CD4-positive, alpha-beta T cell treated with Interferon alpha-2 for 1 hour (primary cell): ENCODE measurements at regions not wholly inside any gene's neighbourhood (a gene's known extent, or its start where the extent isn't known, plus 50 kb on each side); places are given as distances from the start of the nearest gene placed in this dataset.

Source experiments
- DNase-seq, 2 donors: peaks; one replicate each; pipeline ENCODE4 v3.0.0-alpha.2; 2020 to 2022

DNA sequence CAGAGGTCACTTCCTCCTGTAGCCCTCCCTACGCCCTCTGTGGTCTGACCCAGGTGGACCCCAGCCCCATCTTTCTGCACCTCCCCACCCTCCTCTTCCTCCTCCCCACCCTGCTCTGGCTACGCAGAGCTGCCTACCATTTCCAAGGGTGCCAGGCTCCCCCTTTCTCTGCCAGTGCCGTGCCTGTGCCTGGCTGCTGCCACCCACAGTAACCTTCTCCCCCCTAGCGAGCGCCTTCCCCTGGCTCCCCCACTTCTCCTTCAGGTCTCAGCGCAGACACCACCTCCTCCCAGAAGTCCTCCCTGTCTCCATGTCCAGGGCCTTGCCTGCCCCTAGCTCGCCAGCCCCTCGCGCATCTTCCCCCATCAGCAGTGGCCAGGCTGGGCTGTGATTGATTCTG, 471.5 kb downstream of the PTPRU start:
- no peak for DNase-seq

DNA sequence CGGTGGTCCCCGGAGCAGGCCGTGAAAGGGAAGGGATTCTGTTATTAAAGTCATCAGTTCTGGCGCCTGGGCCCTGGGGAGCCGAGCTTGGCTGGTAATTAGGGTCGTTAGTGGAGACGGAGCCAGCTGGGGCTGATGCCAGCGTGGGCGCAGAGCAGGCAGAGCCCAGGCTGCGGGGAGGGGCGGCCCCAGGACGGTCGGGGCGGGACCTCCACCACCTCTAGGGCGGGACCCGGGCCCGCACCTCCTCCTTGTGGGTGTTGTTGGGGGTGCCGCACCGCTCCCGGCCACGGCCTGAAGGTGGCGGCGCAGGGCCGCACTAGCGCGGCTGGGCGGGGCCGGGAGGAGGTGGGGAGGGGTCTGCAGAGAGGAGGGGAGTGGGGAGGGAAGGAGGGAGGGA, 470.6 kb downstream of the PTPRU start:
- peak in 1 of 2 donors; percentile 6 for DNase-seq

DNA sequence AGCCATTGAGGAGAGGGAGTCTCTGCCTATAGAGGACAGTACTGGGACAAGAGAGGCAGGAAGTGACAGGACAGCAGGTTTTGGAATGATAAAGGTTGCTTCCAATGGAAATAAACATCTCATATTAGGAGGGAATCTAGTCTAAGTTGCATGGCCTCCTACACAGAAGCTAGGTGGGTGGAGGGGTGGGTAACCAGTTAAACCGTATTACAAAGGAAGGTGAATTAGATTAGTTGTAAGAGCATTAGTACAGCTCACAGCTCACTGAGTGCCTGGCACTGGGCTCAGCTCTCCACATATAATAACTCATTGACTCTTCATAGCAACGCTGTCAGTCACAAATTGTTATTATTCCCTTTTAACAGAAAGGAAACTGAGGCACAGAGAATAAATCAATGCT, 468.1 kb downstream of the PTPRU start:
- DNase-seq: no peak

DNA sequence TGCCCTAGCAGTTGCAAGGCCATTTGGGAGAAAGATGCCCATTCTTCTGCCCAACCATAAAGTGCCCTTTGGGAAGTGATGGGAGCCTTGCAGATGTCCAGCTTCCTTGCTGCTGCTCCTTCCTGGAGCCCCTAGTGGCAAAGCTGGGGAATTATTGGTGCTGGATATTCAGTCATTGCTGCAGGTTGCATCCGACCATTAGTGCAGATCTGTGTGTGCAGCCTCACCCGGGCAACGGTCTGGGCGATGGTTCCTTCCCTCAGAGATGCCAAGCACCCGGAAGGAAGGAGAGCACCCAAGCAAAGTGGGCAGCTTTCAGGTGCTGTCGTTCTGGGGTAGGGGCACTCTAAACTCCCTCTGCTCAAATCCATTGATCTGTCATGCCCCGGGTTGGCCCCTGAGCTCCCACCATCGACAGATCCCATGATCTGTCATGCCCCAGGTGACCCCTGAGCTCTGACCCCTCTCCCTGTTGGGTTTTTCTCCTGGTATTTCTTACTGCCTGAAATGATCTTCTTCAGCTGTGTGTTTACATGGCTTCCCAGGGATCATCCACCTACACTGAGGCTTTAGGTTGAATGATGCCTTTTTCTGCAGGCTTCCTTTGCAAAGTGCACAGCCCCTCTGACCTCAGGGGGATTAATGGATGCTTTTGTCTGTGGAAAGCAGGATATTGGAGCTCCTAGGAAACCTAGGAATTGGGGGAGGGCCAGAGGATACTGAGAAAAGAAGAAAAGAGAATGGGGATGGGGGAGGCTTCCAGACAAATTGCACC, 467.5 kb downstream of the PTPRU start:
- no peak for DNase-seq

DNA sequence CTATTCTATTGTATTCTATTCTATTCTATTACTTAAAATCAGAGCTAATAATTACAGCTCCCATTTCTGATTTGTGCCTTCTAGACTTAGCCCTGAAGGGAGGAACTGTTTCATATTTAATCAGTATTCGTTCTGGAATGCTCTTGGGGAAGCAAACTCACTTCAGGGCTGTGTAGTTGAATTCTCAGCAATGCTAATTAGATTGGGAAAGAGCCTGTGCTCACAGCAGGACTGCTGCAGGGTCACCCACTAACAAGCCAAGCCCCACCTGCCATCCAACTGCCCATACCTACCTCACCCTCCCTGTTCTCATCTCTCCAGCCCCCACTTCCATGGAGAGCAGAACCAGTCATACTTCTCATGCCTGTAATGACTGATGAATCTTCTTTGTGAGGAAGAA, 464.2 kb downstream of the PTPRU start:
- DNase-seq: no peak

DNA sequence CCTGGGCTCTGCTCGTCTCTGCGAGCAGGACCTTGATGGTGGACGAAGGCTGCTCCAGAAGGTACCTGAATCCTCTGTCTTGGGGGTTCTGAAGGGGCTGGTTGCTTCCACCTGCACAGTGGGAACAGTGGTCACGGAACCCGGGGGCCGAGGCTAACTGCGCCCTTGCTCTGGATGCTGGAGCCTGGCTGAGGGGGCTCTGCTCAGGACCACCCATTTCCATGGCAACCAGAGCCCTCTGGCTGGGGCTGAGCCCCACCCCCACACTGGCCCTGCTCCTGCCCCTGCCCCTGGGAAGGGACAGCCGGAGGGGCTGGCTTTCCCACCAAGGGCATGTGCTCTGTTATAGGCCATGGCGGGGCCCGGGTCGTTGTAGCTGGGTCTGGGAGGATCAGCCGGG, 462.3 kb downstream of the PTPRU start:
- no peak for DNase-seq

DNA sequence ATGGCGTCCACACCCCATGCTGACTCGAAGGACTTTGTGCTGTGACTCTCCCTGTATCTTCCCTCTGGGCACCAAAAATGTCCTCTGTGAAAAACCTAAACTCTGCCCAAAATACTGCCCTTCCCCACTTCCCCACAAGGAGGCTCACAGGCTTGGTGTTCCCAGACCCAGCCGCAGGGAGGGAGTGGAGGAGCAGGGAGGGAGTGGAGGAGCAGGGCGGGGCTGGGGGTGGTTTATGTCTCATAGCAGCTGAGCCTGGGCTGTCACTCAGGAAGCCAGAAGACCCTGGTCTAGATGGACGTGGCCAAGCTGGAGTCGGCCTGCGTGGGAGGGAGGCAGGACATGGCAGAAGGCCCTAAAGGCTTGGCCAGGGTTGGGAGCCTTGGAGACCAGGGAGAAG, 461.7 kb downstream of the PTPRU start:
- DNase-seq: no peak

DNA sequence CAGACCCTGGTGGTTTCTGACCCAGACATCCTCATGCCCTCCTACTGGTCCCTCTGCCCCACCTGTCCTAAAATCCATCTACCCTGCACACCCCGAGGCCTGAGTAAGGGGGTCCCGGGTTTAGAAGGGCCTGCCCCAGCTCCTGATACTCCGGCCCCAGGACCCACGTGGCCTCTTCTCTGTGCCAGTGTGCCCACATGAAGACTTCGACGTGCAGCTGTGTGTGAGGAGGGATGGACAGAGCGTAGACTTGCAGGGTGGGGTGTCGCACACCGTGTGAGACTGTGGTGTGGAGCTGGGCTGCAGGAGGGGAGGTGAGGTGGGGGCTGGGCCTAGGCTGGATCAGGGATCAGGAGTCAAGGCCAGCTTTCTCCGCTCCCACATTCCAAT, 461.1 kb downstream of the PTPRU start:
- DNase-seq: no peak

DNA sequence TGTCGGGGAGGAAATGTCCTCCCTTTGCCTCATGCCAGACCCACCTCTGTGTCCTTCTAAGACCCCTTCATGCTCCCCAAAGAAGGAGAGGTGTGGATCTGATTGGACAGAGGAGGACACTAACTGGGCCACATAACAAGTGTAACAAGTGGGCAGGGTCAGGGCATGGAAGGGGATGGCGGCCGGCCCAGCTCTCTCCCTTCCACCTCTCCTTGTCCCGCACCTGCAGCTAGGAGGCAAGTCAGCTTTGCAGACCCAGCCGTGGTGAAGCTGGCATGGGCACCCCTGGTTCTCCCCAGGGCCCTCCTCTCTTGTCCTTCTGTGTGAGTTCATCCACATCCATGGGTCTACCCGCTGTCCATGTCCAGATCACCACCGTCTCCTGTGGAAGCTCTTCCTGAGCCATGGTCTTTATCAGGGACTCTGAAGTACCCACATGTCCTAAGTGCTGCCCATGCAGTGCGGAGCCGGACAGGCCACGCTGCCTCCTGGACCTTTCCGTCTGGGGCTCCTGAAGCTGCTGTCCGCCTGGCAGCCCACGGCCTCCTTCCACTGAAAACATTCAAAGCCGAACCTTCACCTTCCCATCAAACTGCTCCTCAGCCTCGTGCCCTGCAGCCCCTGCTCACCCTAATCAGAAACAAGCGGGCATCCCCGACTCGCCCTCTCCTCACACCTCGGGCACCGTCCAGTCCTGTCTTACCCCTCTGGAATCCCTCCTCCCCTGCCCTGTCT, 460.5 kb downstream of the PTPRU start:
- DNase-seq: no peak

DNA sequence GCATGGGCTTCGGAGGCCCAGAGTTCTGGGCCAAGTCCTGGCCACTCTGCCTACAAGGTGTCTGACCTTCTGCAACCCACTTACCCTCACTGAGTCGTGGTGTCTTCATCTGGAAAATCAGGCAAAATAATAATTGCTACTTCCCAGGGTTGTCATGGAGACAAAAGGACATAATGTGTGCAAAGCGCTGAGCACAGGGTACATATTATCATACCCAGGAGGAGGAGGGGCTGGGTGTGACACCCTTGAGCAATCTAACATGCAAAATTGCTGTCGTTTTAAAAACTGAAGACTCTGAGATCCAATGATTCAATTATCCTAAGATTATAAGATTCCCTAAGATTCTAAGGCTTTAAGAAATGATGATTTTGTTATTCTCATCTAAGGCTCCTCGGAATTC, 459.5 kb downstream of the PTPRU start:
- no peak for DNase-seq

DNA sequence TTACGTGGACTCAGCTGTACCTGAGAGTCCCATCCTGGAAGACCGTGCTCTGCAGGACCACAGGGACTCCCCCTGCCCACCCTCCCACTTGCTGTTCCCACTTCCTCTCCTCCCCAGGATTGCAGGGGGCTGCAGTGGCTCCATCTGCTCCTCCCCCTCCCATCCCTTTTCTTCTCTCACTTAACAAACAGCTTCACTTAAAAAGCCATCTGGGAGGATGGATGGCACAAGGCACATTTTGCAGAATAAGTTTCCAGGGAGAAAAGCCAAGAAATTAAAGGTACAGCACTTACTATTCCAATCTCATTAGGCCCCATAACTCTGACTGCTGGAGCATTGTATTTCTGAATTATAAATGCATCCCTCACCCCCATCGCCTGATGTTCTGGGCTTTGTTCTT, 458.7 kb downstream of the PTPRU start:
- no peak for DNase-seq

DNA sequence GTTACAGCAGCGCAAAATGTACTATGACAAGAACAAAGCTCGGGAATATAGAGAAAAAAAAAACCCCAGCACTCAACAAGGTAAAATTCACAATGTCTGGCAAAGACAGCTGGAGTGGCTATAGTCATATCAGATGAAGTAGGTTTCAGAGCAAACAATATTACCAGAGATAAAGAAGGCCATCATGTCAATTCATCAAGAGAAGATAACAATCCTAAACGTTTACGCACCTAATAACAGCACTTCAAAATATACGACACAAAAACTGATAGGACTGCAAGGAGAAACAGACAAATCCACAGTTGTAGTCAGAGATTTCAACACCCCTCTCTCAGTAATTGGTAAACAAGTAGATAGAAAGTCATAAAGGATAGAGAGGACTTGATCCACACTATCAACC, 455.2 kb downstream of the PTPRU start:
- no peak for DNase-seq

DNA sequence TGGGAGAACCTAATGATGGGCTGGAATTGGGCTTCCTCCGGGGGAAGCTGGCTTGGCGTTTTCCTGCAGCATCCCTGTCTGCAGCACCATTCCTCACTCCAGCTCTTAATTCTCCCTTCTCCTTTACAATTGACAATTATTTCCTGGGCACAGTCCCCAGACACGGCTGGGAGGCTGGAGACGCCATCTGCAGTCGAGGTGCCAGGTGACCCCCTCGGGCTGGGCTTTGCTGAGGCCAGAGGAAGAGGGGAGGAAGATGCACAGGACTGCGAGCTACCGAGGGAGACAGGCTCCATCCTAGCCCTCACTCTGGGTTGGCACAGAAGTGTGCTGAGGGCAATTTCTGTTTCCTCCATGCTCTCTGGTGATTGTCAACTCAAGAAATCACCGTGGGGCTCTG, 453.8 kb downstream of the PTPRU start:
- DNase-seq: no peak

DNA sequence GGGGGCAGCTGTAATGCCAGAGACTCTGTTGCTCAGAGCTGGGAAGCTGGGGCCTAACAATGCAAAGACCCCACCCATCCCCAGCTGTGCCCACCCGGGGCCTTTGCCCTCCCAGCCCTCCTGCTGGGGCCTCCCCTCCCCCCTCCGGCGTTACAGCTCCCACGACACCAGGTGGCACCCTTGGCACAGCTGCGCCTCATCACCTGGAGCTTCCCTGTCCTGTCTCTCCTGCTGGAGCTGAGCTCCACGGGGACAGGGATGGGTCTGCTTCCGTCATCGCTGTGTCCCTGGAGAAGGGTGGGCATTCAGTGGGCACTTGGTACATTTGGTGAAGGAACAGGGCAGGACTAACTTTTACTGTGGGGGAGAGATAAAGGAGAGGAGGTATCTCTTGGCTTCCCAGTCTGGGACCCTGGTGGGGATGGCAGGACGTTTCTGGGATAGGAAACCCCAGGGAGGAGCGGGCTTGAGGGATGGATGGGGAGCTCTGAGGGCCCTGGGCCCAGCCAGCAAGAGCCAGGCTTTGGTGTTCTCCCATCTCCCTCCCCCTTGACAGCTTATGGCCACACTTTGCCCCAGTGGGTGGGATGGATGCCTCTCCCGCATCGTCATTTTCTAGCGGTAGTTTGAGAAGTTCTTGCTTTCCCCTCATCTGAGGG, 453.2 kb downstream of the PTPRU start:
- no peak for DNase-seq

DNA sequence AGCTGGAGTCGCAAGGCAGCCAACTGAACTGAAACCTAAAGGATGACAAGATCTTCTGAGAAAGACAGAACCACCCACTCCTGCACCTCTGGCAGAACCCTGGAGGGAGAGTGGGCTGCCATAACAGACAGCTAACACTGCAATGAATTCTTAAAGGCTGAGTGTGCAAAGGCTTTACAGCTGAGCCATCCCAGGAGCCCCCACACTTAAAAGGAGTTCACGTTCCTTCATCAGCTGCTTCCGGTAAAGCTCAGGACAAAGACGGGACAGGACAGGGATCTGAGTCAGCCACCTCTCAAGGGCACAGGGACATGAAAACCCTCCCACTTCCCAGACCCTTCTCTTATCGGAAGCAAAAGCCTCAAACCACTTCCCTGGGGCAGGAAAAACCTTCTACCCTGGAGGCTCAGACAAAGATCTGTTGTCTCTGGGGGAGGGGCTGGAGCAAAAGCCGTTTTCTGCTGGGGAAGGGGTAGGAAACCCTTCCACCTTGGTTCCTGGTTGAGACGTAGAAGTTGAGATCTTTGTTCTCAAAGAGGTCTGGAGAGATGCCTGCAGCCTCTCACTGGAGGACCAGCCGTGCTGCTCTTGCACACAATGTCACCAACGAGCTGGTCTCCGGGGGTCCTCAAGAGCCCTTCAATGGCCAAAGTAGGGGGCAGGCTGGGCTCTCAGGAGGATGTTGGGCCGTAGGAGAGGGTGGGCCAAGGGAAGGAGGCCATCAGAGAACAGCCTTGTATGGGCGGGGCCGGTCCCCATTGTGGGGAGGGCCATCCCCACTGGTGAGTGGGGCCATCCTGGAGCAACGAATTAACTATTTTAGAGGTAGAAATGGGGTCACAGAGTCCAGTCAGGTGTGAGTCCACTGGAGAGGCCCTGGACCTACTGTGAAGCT, 452.4 kb downstream of the PTPRU start:
- no peak for DNase-seq

DNA sequence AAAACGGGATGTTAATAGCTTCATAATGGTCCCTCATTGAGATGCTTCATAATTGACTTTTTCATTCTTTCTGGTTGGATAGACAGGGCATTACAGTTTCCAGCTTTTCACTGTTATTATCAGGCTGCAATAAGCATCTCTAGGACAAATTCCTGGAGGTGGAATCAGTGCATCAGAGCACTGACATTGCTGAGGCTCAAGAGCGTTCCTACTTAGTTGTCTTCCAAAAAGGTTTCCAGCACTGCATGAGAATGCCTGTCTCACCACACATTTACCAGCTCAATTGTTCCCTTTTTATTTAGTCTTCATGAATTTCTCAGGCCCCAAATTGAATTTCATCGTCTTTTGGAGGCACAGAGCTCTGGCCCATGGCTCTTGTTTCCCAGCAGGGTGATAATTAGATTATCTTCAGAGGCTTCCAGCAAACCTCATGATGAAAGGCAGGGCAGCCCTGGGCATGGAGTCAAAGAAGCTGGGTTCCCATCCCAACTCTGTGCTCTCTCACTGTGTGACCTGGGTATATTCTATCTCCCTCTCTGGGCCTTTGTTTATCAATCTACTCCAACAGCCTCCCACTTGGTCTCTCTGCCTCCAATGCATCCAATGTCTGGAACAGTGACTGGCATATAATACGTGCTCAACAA, 451.4 kb downstream of the PTPRU start:
- no peak for DNase-seq

DNA sequence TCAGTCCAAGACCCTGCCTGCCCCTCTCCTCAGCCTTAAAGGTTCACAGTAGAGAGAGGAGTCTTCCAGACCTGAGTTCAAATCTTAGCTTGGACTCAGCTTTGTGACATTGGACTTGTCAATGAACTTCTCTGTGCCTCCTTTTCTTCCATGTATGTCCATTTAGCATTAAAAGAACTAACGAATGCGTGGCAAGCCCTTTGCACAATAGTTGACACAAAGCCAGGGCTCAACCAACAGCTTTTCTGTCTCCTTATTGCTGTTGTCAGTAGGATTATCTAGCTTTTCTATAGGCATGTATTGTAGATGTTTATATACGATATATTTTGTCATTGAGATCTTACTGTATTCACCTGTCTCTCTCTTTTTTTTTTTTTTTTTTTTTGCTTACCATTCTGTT, 450.8 kb downstream of the PTPRU start:
- DNase-seq: no peak

DNA sequence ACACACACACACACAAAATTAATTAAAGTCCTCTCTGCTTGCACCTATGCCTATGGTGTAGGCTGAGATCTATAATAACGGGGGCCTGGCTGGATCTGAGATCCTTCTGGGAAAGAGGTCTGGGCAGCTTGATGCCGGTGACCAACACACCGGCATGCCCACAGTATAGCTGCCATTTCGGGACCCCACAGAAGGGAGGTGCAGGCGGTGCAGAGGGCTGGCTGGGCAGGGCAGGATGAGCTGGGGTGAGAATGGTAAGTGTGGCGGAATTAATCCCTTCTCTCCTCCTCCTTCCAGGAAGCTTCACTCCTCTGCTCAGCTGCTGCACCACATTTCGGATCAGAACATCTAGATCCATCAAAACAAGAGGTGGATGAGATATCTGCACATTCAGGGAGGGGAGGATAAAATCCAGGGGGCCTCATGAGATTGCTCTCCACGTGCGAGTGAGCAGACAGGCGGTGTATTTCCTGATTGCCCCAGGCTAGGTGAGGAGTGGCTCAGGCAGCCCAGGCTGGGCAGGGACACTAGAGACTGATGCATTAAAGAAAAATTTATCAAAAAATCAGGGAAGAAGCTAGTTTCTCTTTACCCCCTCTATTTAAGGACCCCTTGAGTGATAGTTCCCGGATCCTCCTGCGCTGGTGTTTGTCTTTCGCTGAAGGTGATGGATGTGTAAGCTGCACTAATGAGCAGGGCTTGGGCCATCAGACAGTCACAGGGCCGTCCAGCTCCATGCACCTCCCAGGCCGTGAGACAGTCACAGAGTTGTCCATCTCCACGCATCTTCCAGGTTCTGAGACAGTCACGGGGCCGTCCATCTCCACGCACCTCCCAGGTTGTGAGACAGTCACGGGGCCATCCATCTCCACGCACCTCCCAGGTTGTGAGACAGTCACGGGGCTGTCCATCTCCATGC, 449.9 kb downstream of the PTPRU start:
- DNase-seq: no peak

DNA sequence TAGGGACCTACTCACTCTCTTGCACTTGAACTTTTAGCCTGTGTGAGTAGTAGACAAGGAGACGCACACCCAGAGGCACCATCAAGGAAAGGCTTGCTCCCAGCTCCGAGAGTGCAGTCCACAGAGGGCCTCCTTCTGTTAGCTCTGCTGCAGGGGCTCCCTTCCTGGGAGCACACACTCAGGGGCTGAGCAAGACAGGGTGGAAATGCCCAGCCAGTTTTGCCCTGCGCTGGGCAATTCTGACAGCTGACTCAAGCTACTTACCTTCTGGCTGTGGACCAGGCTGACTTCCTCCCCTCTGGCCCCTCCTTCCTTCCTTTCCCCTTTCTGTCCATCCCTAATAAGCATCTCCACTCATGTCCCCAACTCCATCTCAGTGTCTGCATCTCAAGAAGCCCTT, 449.1 kb downstream of the PTPRU start:
- no peak for DNase-seq

DNA sequence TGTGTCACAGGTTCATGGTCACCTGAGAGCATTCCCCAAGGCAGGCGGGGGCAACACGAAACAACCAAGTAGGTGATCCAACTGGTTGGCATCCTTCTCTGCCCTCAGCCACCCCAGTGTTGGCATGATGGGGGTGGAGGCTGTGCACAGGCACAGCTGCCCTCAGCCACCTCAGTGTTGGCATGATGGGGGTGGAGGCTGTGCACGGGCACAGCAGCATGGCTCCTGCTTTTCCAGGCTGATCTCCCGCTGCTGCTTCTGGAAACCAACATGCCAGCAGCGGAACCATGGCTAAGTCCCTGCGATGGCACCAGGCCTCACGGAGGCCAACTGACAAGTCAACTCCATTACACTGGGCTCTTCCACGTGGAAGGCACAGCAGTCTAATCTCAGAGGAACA, 447.8 kb downstream of the PTPRU start:
- DNase-seq: no peak

DNA sequence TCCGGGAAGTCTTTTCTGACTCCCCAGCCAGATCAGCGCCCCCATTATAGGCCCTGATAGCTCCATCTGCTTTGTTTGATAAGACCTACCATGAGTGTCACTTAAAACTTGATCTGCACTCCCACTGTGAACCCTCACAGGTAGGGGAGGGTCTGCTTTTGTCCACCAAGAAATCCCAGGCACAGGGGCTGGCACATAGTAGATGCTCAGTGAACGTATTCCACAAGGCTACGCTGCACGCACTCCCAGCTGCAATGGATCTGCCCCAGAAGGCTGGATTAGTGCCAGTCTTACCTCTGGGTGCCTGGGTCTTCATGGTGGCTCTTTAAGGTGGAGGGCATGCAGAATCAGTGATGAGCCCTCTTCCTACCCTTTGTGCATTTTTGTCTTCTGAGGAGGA, 447.1 kb downstream of the PTPRU start:
- no peak for DNase-seq

DNA sequence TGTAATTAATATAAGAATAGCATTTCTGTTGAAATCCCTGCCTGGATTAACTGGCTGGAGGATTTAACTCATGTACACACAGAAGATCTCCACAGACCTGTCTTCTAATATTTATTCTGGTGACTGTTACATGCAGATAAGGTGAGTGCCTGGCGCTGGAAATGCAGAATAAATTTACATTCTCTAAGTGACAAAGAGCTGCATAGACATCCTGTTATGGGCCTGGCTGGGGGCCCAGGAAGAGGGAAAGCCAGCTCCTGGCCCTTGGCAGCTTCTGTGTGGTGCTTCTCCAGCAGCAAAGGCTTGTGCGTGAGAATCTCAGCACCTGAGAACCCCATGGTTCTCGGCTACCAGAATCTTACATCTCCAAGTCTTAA, 446.6 kb downstream of the PTPRU start:
- no peak for DNase-seq
